ENCODE measurements at regions not wholly inside any gene's neighbourhood (a gene's known extent, or its start where the extent isn't known, plus 50 kb on each side); places are given as distances from the start of the nearest gene placed in this dataset.

- intact Hi-C loops (cut with micrococcal nuclease; ENCODE audit: unreplicated experiment) (no loop called here), in situ Hi-C loops (cut with MboI) (no loop called here)
- H3K36me3 ChIP-seq (ENCODE audit: control insufficient read depth in 2 of 2, insufficient read depth in 2 of 2, low read length in 1 of 2) = no peaks in the 10 kb centered on the region
- FAIRE-seq (no peak), ATAC-seq (no peak), DNase-seq (ENCODE audit: low read depth, low spot score) (no peak)
- H3K4me3 ChIP-seq = no peak overlapping the region
- no peak overlapping the region for H3K4me2 ChIP-seq (ENCODE audit: control insufficient read depth, insufficient read depth)
- RAD21 ChIA-PET (ENCODE audit: unreplicated experiment) = no interaction called here
- no peaks in the 10 kb centered on the region for H3K79me2 ChIP-seq (ENCODE audit: control insufficient read depth, insufficient read depth, low read length)
- H4K20me1 ChIP-seq (ENCODE audit: control insufficient read depth, insufficient read depth) = no peaks in the 10 kb centered on the region
- H3K9me3 ChIP-seq (replicated peaks; ENCODE audit: control insufficient read depth, insufficient read depth, low read length) = no peaks in the 10 kb centered on the region
- no peaks in the 10 kb centered on the region for H3K4me1 ChIP-seq (ENCODE audit: control insufficient read depth, insufficient read depth, low read length)
- POLR2A ChIA-PET = no interaction called here
- WGBS (ENCODE audit: insufficient coverage, insufficient replicate concordance, low lambda C conversion rate, missing lambda C conversion rate) = 6% methylated on average over 7 of the region's 8 CpGs
- H3K27ac ChIP-seq (ENCODE audit: control insufficient read depth, insufficient read depth) = no peak overlapping the region
- SMC1A ChIA-PET (ENCODE audit: uncharacterized antibody, unreplicated experiment) = no interaction called here
- CTCF ChIA-PET = no interaction called here
- BruUV-seq (replicated peaks) = no TSS peak
- H2AFZ ChIP-seq (ENCODE audit: control insufficient read depth, low read depth, low read length) = no peak overlapping the region
- H3K9ac ChIP-seq (ENCODE audit: control insufficient read depth, insufficient read depth, low read length) = no peak overlapping the region
- no peak for TF ChIP-seq ZBTB4 (CRISPR knock-in tag; IDR thresholded peaks at IDR 0.05)
- TF ChIP-seq, protein P1, sequence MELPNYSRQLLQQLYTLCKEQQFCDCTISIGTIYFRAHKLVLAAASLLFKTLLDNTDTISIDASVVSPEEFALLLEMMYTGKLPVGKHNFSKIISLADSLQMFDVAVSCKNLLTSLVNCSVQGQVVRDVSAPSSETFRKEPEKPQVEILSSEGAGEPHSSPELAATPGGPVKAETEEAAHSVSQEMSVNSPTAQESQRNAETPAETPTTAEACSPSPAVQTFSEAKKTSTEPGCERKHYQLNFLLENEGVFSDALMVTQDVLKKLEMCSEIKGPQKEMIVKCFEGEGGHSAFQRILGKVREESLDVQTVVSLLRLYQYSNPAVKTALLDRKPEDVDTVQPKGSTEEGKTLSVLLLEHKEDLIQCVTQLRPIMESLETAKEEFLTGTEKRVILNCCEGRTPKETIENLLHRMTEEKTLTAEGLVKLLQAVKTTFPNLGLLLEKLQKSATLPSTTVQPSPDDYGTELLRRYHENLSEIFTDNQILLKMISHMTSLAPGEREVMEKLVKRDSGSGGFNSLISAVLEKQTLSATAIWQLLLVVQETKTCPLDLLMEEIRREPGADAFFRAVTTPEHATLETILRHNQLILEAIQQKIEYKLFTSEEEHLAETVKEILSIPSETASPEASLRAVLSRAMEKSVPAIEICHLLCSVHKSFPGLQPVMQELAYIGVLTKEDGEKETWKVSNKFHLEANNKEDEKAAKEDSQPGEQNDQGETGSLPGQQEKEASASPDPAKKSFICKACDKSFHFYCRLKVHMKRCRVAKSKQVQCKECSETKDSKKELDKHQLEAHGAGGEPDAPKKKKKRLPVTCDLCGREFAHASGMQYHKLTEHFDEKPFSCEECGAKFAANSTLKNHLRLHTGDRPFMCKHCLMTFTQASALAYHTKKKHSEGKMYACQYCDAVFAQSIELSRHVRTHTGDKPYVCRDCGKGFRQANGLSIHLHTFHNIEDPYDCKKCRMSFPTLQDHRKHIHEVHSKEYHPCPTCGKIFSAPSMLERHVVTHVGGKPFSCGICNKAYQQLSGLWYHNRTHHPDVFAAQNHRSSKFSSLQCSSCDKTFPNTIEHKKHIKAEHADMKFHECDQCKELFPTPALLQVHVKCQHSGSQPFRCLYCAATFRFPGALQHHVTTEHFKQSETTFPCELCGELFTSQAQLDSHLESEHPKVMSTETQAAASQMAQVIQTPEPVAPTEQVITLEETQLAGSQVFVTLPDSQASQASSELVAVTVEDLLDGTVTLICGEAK (IDR thresholded peaks at IDR 0.05; ENCODE audit: borderline replicate concordance) = no peak
- no peak for TF ChIP-seq DPF2 (IDR thresholded peaks at IDR 0.05)
- no peak for TF ChIP-seq MEF2B (IDR thresholded peaks at IDR 0.05; ENCODE audit: partially characterized antibody, poor library complexity, severe bottlenecking)
- no peak for TF ChIP-seq SPI1 (IDR thresholded peaks at IDR 0.05; ENCODE audit: borderline replicate concordance, insufficient read depth, low read depth, low read length)
- no peak for TF ChIP-seq STAT3 (IDR thresholded peaks at IDR 0.05; ENCODE audit: low read depth, low read length)
- no peak for TF ChIP-seq NFIC (IDR thresholded peaks at IDR 0.05; ENCODE audit: low read depth, low read length)
- no peak for TF ChIP-seq HDGF (IDR thresholded peaks at IDR 0.05)
- TF ChIP-seq SIX5 (IDR thresholded peaks at IDR 0.05; ENCODE audit: low read depth, low read length, severe bottlenecking) = no peak
- no peak for TF ChIP-seq CHD2 (IDR thresholded peaks at IDR 0.05; ENCODE audit: borderline replicate concordance, low read depth, low read length)
- no peak for TF ChIP-seq ZNF217 (IDR thresholded peaks at IDR 0.05)
- no peak for TF ChIP-seq TCF3 (IDR thresholded peaks at IDR 0.05; ENCODE audit: borderline replicate concordance, insufficient read depth, low read depth, low read length)
- TF ChIP-seq POLR2AphosphoS2 (IDR thresholded peaks at IDR 0.05; ENCODE audit: low read depth, low read length) = no peak
- TF ChIP-seq NR2C2 (IDR thresholded peaks at IDR 0.05; ENCODE audit: borderline replicate concordance, control insufficient read depth, insufficient read length, low read depth) = no peak
- no peaks in the 10 kb centered on the region; a peak in 1 of 4 replicates for H3K27me3 ChIP-seq (replicated peaks in 1 of 2; ENCODE audit: control insufficient read depth in 2 of 2, insufficient read depth in 2 of 2, low read length in 1 of 2)
Observed at GRCh38 chr9:93899609-93900435, 55.3 kb downstream of the BARX1 start.
